GM10266 (cell line): ENCODE measurements at regions not wholly inside any gene's neighbourhood (a gene's known extent, or its start where the extent isn't known, plus 50 kb on each side); places are given as distances from the start of the nearest gene placed in this dataset.

Source experiments
- DNase-seq: peaks from one replicate; pipeline ENCODE4 v3.0.0; 2012; ENCODE audit errors: extremely low spot score
- CTCF ChIP-seq: IDR thresholded peaks from 2 replicates; pipeline ENCODE4 v1.5.1; 2012; ENCODE audit warnings: mild to moderate bottlenecking, low read depth; ENCODE audit not compliant: control insufficient read depth, insufficient read depth; ENCODE audit errors: missing control alignments

DNA sequence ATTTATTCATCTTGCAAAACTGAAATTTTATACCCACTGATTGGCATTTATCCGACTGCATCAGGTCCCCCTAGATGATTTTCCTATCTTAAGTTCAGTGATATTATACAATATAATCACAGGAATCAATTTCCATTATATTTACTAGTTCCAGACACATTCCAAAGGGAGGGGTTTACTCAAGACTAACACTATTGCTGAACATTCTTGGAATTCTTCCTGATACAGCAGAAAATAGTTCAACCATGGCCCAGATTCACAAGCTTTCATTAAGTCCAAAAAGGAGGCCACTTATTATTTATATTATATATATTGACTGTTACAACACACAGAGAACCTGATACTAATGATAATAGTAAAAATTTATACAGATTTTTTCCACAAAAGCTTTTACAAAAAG, 2353.6 kb downstream of the PCDH7 start:
- no peak for TF ChIP-seq CTCF
- no peak for DNase-seq

GRCh38 chr4:33078145-33078544, 2358.0 kb downstream of the PCDH7 start:
- no peak for TF ChIP-seq CTCF
- DNase-seq, result no peak

- TF ChIP-seq CTCF, result no peak
- DNase-seq, result no peak
Observed at GRCh38 chr4:33080275-33080674, 2360.1 kb downstream of the PCDH7 start.

DNA sequence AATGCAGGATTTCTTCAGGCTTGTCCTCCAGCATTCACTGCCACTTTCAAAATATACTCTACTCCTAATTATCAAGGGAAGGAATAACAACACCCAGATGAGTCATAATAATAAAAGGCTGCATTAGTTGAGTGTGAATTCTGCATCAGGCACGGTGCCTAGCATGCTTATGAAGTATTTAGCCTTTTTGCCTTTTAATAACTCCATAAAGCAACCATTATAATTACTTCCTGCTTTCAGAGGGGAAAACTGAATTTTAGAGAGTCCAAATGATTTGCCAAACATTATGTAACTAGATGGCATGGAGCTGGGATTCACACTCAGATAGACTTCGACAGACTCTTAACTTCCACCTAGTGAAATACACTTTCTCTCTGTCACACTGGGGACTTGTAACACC, 2365.5 kb downstream of the PCDH7 start:
- TF ChIP-seq CTCF, result no peak
- no peak for DNase-seq

DNA sequence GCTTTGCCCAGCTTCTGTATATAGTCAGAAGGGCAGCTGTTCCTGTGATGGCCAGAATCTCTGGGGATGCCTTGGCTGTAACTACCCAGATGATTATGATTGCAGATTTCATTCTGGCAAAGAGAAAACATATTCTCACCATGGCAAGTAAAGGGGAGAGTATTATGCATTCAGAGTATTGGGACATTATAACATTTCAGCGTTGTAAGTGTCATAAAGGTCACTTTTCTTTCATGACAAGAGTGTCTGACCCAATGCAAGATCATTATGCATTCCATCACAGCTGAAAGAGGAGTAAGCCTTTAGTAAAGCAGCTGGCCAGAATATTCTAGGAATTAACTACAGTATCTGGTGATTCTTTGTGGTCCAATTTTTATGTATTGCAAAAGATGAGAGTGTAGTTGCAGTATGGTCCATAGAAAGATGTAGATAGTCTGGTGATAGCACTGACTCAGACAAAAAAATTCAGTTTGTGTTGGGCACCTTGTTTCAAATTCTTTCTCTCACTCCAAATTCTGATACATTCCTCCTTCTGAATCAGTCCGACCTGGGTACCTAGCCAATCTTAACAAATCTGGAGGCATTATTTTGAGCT, 2366.3 kb downstream of the PCDH7 start:
- no peak for TF ChIP-seq CTCF
- DNase-seq, result no peak

DNA sequence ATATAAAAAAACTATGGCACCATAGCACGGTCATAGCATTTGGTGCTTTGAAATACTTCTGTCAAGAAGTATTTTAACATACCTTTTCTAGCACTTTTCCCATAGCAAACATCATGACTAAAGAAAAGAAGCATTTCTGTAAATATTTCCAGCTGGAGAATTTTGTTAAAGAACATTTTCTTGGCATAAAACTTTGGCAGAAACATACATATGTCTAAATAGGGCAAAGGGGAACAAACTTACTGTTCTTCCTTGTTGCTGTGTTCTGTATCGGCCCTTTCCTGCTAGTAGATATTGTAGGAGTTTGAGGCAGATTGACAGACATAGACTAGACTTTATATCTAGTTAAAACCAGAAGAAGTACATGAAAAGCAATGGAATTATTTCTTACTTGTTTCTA, 2368.5 kb downstream of the PCDH7 start:
- no peak for TF ChIP-seq CTCF
- DNase-seq, result no peak

- no peak for TF ChIP-seq CTCF
- no peak for DNase-seq
Observed at GRCh38 chr4:33090910-33091309, 2370.7 kb downstream of the PCDH7 start.
